NCI-H1694 treated with DMSO at 0.1 percent for 48 hours (cell line): ENCODE measurements at regions not wholly inside any gene's neighbourhood (a gene's known extent, or its start where the extent isn't known, plus 50 kb on each side); places are given as distances from the start of the nearest gene placed in this dataset.
A peak's percentile ranks its signal among the peaks of the same experiment; 100 is the strongest.

Source experiments
- DNase-seq: peaks from one replicate; lab custom pipeline; 2025; lab: John Stamatoyannopoulos, UW

DNA sequence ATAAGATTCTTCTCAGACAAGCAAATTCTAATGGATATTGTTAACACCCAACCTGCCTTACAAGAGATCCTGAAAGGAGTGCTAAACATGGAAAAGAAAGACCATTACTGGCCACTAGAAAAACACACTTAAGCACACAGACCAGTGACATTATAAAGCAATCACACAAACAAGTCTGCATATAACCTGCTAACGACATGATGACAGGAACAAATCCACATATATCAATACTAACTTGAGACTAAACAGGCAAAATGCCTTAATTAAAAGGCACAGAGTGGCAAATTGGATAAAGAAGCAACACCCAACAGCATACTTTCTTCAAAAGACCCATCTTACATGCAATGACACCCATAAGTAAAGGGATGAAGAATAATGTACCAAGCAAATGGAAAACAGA is 100.5 kb upstream of the PCDH18 start:
- no peak for DNase-seq

- DNase-seq = no peak
These were observed 99.3 kb upstream of the PCDH18 start for GRCh38 chr4:137631605-137632004.

DNA sequence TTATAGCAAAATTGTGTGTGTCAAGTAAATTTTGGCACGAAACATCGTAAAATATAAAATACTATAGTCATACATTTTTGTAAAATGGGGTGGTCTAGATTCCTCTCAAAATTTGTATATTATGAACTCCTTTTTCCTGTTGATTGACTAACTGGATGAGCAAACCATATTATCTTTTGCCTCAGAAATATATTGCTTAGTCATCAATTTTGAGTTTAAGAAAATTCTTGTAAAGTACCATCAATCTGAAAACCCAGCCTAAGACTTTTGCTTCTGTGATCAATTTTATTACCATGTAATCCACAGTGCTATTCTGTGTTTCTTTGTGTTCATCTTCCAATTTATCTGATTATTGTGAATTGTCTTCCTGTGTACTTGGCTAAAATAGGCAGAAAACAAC is 98.0 kb upstream of the PCDH18 start:
- no peak for DNase-seq

GRCh38 chr4:137627739-137628460 is 95.6 kb upstream of the PCDH18 start:
- DNase-seq = peak; percentile 73

DNA sequence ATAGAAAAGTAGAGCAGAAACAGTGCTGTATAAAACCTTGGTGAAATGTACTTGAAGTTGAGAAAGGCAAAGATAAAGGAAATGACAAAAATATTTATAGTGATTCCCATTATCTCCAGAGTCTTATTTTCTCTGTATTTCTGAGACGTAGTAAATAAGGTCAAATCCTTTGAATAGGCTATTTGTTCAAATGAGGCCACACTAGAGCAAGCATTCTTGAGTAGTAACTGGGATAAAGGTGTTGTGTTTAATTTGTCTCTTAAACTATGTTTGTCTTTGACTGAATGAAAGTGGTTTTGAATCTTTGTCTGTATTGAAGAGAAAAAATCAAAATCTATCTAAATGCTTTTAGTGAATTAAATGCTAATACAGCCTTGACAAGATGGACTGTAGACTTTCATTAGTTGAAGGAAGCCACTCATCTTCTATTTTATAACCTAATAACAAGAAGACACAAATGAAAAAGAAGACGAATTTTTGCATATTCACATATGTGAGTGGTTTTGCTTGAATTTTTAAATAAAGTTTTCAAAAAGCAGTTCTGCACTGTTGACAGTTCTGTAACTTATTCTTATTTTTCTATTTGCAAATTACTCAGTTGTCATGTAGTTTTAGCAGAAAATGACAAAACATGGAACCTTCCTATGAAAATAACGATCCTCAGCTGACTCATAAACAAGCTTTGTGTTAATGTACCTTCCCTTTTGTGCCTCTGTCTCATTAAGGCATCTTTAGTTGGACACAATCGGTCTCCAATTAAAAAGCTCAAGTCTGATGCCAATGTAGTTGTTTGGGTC is 94.8 kb upstream of the PCDH18 start:
- DNase-seq = peak; percentile 73

GRCh38 chr4:137623013-137623412 is 90.7 kb upstream of the PCDH18 start:
- DNase-seq = no peak

DNA sequence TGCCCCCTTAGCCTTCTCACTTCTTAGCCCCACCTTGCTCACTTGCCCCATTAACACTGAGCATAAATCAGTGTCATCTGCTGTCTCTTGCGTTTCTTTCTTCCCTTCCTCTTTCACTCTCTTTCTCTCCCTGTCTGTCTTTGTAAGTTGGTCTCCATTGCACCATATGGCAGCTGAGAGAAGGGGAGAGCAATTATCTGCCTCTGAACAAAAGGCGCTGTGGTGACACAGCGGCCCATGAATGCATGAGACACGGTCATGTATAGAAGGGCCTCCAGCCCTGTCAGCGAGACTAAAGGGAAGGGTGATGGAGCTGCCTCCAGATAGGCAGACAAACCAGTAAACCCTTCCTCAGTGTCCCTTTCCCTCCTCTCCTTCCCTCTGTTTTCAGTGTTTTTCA is 88.8 kb upstream of the PCDH18 start:
- DNase-seq = peak; percentile 79

GRCh38 chr4:137614491-137614890 is 82.2 kb upstream of the PCDH18 start:
- no peak for DNase-seq

DNA sequence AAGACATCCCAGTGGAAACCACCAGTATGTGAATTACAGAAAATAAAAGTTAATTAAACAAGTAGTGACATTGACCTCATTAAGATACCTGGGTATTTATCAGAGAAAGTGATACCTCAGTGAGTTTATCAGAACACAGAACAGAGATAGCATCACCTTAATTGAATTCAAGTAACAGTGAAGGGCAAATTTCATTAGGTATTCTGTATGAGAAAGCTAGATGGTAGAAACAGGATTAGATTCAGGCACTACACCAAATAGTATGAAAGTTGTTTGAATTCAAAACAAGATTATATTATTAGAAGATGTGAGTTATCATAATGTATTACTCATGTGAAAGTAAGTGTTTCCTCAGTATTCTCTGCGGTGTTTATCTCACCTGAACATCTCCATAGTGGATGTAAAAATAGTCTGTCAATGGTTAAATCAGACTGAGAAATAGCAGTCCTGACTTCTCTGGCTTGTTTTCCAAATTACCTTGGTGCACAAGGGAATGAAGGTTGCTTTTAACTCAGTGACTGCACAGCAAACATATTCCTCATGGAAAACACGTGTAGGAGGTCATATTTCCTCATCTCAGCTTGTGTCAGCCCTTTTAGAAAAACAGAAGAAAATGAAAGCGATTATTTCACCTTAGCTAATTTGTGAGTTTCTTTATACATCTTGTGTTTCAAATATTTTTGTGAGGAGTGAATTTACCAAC is 79.9 kb upstream of the PCDH18 start:
- no peak for DNase-seq

DNA sequence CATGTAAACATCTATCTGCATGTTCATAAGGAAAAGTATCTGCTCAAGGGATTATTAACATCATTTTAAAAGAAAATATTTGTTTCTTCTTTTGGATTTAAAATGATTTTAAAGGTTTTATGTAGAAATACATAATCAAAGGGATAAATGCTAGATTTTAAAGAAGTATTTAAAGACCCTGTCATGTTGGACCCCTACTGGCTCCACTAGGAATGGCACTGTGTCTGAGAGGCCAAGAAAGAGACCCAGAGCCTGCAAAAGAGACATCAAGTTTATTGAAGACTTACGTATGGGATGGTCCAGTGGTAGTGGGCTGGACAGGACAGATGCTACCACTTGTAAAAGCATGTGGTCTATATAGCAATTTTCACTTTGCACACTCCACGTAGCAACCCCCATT is 78.7 kb upstream of the PCDH18 start:
- no peak for DNase-seq

GRCh38 chr4:137609718-137610430 is 77.6 kb upstream of the PCDH18 start:
- DNase-seq = no peak

DNA sequence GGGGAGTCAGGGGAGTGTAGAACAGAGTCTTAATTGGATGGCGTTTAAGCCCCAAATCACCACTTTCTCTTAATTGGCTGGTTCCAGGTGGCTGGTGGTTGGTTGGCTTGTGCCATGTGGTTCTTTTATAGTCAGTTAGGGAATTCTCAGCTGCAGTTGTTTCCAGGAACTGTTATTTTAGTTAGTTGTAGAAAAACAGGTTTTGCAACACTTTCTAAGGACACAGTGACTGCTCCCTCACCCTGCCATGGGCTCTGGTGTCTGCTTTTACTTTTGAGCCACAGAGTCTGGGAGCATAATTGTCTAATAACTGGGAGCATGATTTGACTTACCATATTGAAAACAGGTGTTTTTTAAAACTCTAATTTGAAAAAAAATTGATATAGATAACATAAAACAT is 75.8 kb upstream of the PCDH18 start:
- DNase-seq = no peak

- no peak for DNase-seq
These were observed 70.1 kb upstream of the PCDH18 start for GRCh38 chr4:137602436-137602835.

DNA sequence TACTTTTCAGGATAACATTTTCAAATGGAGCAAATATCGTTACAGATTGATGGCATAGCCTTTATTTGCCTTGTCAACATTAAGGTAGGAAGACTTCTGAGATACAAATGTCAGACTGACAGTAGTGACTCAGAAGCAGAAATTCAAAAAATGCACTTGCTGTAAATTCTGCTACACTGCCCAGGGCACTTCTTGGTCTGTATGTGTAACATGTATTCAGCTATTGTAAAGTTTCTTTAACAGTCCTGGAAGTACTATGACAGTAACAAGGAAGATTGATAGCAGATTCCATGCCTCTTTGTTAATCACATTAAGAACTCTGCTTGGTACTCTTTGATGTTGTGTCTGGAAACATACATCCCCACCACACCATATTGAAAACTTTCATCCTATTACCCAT is 69.6 kb upstream of the PCDH18 start:
- no peak for DNase-seq

- DNase-seq = no peak
These were observed 67.4 kb upstream of the PCDH18 start for GRCh38 chr4:137599734-137600133.

GRCh38 chr4:137597752-137598430 is 65.6 kb upstream of the PCDH18 start:
- DNase-seq = no peak

DNA sequence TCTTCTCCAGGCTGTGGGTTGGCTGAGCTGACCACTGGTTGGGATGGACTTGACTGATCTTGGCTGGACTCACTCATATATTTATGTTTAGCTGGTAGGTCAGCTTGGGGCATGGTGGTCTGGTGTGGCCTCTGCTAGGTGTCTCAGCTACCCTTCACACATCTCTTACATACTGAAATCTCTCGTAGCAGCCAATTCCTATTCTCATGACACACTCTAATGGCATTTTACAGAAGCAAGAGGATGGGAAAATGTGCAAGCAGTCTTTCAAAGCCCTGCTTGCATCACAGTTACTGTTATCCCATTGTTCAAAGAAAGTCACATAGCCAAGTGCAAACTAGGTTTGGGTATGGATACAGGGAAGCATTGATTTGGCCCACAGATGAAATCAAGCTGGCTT is 55.5 kb upstream of the PCDH18 start:
- DNase-seq = no peak

GRCh38 chr4:137583671-137584070 is 51.4 kb upstream of the PCDH18 start:
- DNase-seq = no peak
